Stimulated activated CD4-positive, alpha-beta T cell treated with anti-CD3 and anti-CD28 coated beads, Interleukin-2, amount 100 ng/mL, for 24 hours (primary cell): ENCODE measurements at regions not wholly inside any gene's neighbourhood (a gene's known extent, or its start where the extent isn't known, plus 50 kb on each side); places are given as distances from the start of the nearest gene placed in this dataset.
"Not testable (repeated sequence)": the region's sequence is repeated elsewhere in the genome, so short reads cannot be mapped to it uniquely, and the experiment has no call there.

Experiments
- DNase-seq, 2 donors: peaks; one replicate each; pipeline ENCODE4 v3.0.0-alpha.2; 2020

DNA sequence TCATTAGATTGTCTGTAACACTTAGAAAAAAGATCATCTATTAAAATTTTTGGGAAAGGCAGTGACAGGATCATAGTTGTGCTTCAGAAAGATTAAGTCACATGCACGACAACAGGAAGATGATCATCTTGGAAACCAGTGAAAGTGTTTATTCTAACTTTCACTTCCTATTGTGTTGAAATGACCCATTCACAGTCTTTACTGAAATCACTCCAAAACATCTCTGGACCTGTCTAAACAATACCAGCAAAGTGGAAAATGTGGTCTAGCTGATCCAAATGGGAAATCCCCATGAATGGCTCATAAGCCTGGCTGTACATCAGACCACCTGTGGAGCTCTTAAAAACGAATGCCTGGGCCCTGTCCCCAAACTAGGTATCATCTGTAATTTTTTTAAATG is 111.1 kb upstream of the ETV3 start:
- DNase-seq, result no peak

DNA sequence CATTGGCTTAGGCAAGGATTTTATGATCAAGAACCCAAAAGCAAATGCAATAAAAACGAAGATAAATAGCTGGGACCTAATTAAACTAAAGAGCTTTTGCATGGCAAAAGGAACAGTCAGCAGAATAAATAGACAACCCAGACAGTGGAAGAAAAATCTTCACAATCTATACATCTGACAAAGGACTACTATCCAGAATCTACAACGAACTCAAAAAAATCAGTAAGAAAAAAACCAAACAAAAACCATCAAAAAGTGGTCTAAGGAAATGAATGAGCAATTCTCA is 109.5 kb upstream of the ETV3 start:
- not testable (repeated sequence) for DNase-seq

DNA sequence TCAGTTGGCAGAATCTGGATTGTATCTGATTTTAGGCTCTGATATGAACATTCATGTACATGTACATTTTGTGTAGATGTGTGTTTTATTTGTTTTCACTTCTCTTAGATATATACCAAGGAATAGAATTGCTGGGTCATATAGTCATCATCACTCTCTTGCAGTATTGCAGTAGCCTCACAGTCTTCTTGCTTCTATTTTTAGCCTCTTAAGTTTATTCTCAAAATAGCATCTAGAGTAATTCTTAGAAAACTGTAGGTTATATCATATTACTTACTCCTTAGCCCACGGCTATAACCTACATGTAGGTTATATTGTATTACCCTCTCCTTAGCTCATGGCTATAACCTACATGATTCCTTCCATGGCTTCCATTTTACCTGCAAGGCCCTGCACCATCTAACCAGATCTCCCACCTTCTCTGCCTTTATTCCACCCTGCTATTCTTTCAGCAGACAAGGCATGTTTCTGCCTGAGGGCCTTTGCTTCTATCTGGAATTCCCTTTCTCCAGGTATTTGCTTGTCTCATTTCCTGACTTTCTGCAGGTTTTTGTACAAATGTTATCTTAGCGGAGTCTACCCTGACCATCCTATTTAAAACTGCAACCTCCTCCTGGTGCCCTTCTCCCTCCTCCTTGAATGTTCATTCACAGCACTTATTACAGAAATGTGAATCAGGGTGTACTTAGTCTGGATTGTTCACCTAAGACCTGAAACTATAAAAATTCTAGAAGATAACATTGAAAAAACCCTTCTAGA is 109.0 kb upstream of the ETV3 start:
- DNase-seq, result no peak

DNA sequence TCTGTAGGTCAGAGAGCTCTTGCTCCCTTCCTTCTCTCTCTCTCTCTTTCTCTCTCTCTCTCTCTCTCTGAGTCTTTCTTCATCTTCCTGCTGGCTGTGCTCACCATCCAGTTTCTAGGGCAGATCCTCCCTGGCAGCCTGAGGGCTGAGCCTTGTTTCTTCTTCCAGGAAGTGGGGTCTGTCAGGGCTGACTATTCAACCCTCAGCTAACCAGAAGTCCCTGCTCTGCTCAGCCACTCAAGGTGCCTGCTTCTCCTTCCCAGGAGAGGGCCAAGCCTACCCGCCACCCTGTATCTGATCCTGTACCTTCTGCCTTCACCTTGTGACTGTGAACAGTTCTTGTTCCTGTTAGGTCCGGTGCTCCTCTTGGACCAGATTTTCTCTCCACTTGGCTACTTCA is 107.6 kb upstream of the ETV3 start:
- no peak for DNase-seq

DNA sequence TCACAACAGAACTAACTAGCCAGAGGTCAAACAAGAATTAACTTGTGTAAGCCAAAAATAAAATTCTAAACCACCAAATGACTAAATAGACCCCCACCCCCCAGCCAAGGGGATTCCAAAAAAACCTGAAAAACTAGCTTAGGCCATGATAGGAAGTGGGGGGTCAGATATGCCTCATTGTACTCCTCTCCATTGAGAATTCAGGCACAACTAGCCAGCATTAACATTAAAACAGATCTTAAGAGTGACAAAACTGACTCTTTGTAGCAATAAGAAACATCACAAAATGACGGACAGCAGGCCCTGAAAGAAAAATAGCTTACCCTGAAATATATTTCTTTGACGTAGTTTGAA is 103.0 kb upstream of the ETV3 start:
- DNase-seq, result no peak

DNA sequence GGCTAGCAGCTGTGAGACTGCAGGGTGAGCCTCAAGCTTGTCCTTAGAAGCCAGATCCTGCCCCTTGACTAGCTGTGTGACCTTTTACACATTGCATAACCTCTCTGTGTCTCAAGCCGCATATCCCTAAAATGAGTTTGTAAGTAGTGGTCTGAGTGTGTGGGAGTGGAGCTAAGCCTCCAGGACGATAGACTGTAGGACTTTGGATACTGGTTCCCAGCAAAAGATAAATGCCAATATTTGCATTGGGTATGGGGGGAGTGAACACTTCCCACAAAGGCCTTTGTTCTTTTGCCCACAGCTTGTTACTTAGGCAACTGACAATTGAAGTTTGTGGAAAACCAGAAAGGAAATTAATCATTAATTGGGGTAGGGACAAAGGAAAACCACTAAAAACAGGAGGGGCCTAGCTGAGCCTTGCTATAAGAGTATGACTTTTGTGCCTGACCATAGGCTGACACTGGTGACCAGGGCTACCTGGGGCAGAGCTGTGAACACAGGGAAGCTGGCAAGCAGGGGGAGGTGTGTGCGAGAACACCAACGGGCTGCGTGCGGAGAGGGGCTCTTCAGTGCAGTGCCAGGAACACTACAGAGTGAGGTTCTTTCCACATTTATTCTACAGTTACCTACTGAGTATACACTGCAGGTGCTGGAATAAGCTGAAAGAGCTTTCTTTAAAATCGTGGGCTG is 102.4 kb upstream of the ETV3 start:
- no peak for DNase-seq

DNA sequence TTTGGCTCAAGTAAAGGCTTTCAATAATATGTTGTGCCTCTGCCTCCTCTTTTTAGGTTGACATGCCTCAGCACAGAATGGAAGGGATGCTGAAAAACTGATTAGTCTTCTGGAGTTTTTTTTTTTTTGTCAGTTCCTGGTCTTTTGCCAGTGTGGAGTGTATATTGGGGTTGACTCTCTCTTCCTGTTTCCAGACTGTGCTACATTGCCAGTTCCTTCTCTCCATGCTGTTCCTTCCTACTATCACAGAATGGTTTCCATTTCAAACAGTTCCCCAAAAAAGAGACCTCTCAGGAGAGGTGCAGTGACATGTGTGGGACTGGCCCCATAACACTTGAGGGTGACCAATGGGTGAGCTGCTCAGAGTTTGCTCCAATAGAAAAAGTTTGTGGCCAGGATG is 101.7 kb upstream of the ETV3 start:
- no peak for DNase-seq

DNA sequence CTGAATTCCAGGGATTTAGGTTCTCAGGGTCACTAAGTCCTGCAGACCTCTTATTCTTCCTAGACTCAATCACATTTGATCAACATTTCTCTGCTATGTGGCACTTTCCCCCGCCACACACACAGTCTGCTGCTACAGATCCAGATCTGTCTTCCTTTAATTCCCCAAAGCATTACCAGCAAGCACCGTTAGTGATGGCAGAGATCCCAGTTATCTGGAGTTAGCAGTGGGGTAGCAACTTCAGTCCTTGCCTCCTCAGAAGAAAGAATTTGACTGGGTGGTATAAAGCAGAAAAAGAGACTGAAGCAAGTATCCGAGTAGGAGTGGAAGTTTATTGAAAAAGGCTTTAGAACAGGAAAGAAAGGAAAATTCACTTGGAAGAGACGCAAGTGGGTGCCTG is 100.4 kb upstream of the ETV3 start:
- no peak for DNase-seq

DNA sequence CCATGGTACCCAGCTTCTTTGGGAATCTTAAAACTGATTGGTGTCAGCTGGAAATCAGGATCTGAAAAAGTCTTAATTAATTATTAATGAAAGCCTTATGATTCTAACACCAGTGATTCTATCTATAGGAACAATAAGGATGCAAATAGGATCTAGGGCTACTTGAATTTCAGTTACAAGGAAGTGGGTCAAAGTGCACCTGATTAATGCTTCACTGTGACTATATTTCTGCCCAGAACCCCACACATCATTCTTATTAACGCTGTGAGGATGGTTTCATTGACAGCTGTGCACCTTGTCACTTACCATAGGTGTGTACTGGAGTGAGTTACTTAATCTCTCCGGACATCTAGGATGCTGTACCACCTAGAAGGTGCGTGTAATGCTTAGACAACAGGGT is 99.8 kb upstream of the ETV3 start:
- DNase-seq, result no peak

DNA sequence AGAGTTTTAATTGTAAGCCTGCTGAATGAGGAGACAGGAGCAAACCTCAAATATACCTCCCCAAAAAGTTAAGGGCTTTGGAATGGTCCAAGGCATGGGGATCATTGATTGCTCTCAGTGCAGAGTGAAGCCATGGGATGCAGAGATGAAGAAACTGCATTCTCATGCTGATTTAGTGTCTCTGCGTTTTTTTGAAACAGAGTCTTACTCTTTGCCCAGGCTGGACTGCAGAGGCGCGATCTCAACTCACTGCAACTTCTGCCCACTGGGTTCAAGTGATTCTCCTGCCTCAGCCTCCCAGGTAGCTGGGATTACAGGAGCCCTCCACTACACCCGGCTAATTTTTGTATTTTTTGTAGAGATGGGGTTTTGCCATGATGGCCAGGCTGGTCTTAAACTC is 99.3 kb upstream of the ETV3 start:
- no peak for DNase-seq

DNA sequence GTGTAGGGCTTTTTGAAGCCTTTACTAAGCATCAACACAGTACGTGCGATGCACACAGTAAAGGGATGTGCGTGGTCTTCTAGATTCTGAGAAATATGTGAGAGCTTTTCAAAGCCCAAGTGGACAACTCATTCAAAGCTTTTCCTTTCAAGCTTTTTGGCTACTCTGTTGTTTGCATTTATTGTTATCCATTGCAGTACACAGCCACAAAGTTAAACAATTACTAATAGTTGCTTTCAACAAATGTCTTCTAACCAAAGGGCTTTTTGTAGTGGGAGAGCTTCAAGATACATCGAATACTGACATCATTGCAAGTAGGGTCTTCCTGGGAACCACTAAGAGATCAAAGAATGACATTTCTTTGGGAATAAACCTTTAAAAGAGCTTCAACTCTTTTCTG is 97.9 kb upstream of the ETV3 start:
- DNase-seq, result no peak

DNA sequence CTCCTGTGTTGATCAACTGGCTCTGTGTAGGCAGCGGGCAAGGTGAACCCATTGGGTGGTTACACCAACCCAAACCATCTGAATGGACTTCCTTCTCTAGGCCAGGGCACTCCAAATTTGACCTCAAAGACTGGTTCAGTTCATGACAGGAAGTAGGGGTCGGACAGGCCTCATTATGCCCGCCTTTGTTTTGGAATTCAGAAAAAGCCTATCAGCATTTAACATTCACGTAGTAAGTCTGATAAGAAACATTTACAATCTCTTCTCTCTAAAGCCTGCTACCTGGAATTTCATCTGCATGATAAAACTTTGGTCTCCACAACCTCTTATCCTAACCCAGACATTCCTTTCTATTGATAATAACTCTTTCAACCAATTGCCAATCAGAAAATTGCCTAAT is 97.1 kb upstream of the ETV3 start:
- DNase-seq, result no peak

DNA sequence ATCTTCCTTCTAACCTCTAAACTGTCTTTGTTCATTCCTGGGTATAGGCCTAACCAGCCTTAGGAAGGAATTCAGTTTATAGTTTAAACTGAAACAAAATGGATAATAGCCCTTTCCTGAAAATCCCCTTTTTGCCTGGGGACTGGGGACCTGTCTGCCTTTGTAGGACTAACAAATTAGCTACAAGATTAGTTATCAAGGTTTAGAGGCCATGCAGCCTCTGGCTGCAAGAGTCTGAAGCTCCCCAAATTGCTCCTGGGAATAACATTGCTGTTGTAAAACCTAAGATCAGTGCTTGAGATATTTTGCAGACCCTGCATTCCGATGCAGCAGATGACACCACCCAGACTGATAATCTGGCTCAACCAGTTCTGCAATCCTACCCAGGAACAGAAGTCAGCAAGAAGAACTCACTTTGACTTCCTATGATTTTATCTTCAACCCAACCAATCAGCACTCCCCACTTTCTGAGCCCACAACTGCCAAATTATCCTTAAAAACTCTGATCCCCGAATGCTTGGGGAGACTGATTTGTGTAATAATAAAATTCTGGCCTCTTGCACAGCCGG is 96.6 kb upstream of the ETV3 start:
- DNase-seq, result no peak

DNA sequence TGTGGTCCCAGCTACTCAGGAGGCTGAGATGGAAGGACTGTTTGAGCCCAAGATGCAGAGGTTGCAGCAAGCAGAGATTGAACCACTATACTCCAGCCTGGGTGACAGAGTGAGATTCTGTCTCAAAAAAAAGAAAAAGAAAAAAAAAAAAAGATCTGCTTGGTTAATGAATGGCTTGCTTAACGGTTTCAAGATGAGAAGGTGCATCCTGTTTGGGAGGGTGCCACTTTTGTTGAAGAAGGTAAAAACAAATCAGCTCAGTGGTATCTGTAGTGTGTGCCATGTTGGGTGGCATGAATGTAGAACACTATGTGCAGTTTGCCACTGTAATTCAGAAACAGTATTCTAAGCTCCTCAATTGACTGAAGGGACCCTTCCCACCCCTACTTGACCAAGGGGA is 94.9 kb upstream of the ETV3 start:
- DNase-seq, result no peak

DNA sequence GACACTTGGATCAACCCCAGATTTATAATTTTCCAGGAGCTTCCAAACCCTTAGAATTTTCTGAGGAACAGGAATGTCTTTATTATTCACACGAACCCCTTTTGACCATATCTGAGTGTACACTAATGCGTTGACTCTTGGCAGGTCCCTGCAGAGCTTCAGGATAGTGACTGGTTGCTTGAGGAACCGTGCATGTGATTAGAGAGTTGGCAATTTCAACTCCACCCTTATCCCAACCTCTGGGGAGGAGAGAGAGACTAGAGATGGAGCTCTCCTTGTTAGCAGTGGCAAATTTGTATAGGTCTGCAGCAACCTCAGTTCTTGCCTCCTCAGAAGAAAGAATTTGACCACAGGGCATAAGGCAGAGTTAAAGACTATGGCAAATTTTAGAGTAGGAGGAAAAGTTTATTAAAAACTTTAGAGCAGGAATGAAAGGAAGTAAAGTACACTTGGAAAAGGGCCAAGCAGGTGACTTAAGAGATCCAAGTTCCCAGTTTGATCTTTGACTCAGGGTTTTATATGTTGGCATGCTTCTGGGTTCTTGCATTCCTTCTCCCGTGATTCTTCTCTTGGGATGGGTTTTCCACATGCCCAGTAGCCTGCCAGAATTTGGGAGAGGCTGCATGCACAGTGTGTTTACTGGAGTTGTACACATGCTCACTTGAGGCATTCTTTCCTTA is 93.8 kb upstream of the ETV3 start:
- no peak for DNase-seq

DNA sequence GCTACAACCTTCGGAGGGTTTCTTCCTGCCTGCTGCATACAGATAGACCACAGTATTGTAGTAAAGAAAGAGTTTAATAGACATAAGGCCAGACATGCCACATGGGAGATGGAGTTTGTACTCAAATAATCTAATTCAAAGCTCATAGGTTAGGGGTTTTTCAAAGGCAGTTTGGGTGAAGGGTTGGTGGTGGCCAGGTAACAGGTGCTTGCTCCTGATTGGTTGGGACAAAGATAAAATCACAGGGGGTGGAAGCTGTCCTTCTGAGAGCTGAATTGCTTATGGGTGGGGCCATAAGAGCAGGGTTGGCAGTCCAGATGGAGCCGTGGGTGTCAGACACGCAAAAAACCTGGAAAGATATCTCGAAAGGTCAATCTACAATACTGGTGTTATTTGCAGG is 92.3 kb upstream of the ETV3 start:
- no peak for DNase-seq

DNA sequence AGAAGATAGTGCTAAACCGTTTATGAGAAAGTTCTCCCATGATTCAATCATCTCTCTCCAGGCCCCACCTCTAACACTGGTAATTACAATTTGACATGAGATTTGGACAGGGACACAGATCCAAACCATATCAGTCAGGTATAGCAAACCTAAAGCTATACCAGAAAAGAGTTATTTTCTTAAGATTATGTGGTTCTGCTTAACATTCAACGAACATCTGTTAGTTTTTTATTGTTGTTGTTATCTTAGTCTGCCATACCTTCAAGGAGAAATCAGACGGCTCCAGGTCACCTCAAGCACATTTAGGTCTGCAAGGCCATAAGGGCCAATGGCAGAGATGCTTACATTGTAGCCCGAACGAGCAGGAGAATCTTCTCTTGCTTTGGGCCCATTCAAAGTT is 89.5 kb upstream of the ETV3 start:
- no peak for DNase-seq

DNA sequence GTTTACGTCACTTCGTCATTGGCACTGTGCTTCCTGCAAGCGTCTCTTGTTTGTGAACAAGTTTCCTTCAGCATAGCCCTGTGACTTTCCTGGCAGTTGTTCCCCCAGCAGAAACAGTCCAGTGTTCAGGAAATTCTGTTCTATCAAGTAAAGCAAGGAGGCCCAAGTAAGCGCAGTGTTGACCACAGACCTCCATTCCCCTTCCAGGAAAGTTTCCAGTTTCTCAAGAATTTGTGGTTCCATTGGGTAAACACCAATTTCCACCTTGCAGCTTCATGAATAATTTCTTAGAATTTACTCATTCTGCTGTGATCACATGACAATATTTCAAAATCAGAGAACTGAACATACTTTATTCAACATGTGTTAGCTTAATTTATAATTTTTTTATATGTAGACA is 88.5 kb upstream of the ETV3 start:
- no peak for DNase-seq

DNA sequence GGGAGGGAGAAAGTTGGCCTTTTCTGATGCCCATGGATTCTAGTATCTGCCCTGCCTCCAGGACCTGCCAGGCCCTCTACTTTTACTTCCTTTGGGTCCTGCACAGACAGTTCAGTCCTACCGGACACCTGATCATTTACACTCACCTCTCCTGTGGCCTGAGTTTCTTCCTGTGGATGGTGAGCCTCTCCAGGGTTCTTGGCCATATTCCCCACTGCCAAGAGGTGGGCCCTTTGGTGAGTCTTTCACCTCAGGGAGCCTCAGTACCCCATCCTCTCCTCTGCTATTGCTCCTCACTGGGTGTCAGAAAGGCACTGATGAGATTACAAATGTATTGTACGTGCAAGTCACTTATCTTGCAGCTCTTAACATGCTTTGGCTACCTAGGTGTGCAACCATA is 81.4 kb upstream of the ETV3 start:
- no peak for DNase-seq

DNA sequence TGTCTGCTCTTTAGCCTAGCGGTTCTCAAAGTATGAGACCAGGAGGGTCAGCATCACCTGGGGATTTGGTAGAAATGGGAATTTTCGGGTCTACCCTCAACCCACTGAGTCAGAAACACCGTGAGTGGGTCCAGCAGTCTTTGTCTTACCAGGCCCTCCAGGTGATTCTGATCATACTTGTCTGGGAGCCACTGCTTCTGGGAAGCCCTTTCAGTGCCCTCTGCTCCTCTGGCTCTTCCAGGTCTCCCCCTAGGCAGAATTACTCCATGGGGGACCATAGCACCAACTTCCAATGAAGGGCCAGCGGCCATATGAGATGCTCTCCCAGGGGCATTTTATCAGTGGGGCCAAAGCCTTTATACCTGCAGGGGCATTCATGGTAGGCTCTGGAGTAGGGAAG is 81.0 kb upstream of the ETV3 start:
- DNase-seq, result no peak

DNA sequence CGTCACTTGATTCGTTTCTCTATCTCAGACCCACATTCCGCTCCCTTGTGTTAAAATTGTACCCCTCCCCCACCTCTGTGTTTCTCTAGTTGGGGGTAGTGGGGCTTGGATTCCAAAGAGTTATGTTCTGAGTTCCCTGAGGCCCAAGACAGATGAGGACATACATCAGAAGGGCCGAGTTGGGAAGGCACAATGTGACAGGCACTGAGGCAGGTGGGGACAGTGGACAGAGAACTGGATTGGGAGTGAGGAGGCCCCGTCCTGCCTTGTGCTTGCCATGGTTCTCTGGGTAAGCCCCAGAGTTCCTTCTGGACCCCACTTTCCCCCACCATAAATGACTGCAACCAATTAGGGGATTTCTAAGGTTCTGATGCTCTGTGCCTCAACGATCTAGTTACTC is 80.5 kb upstream of the ETV3 start:
- no peak for DNase-seq

DNA sequence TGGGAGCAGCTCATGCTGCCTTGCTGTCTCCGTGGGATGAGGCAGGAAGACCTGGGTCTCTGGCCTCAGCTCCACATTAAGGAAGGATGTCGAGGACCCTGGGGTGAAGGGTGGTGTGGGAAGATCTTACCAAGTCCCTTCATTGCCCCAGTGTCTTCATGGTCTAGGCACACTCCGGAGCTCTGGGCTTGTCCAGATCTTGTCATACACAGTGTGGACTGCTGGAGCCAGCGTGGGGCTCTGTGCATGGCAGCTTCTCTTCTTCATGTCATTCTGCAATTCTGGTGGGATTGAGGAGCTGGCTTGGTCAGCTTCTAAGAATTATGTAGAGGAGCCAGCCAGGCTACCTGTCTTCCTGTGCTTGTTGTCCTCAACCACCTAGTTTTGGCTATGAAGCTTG is 79.3 kb upstream of the ETV3 start:
- no peak for DNase-seq

DNA sequence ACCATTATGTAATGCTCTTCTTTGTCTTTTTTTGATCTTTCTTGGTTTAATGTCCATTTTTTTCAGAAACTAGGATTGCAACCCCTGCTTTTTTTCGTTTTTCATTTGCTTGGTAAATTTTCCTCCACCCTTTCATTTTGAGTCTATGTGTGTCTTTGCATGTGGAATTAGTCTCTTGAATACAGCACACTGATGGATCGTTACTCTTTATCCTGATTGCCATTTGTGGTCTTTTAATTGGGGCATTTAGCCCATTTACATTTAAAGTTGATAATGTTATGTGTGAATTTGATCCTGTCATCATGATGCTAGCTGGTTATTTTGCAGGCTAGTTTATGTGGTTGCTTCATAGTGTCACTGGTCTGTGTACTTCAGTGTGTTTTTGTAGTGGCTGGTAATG is 75.6 kb upstream of the ETV3 start:
- DNase-seq, result no peak

DNA sequence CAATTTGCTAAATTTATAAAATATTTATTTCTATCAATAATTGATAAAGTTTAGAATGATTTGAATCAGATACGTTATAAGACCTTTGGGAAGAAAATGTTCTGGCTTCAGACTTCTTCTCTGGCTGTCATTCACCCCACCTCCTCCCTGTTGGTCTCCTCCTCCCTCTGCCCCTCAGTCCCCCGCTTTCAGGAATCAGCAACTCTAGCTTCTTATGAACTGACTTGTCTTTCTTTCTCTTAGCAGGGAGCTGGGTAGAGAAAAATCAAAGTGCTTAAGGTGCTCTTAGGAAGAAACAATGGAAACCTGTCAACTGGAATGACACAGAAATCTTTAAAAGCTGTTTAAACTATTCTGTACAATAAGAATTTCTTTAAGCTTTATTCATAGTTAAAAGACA is 71.3 kb upstream of the ETV3 start:
- DNase-seq, result no peak
